ENCODE measurements at regions not wholly inside any gene's neighbourhood (a gene's known extent, or its start where the extent isn't known, plus 50 kb on each side); places are given as distances from the start of the nearest gene placed in this dataset.

GRCh38 chr12:47286676-47287075 is 206.9 kb upstream of the AMIGO2 start:
- H3K4me3 Mint-ChIP-seq = no peak overlapping the region
- peaks cover 5% of the 10 kb centered on the region for H3K9me3 Mint-ChIP-seq
- peak overlapping the region; percentile 47 for H3K27ac Mint-ChIP-seq
- H3K27me3 Mint-ChIP-seq = no peaks in the 10 kb centered on the region
- peaks cover 8% of the 10 kb centered on the region for H3K36me3 Mint-ChIP-seq
- peaks cover 49% of the 10 kb centered on the region for H3K4me1 Mint-ChIP-seq
